Tibial nerve (tissue), 4 donors: ENCODE measurements at regions not wholly inside any gene's neighbourhood (a gene's known extent, or its start where the extent isn't known, plus 50 kb on each side); places are given as distances from the start of the nearest gene placed in this dataset.

Source experiments
- DNase-seq, 2 donors: peaks; one replicate each; pipeline ENCODE4 v3.0.0-alpha.2; 2019; ENCODE audit warnings: low spot score in 2 of 2
- H3K27ac ChIP-seq, 4 donors: fragments of 200-600 bp; sonication (generic) in 3 of 4; one replicate each; pipeline ENCODE4 v1.5.1; 2017 to 2019; ENCODE audit warnings: mild to moderate bottlenecking in 1 of 4
- H3K27me3 ChIP-seq, 2 donors: fragments of 200-600 bp; sonication (generic) in 1 of 2; one replicate each; pipeline versions ENCODE4 v1.5.1 to v1.6.0; 2017 to 2019
- H3K36me3 ChIP-seq, 3 donors: fragments of 200-600 bp; sonication (generic); one replicate each; pipeline ENCODE4 v1.5.1; 2018 to 2019
- H3K4me1 ChIP-seq, 4 donors: fragments of 200-600 bp; sonication (generic) in 3 of 4; one replicate each; pipeline ENCODE4 v1.5.1; 2017 to 2019
- H3K4me3 ChIP-seq, 4 donors: fragments of 200-600 bp; sonication (generic) in 3 of 4; one replicate each; pipeline ENCODE4 v1.5.1; 2017 to 2019; ENCODE audit warnings: mild to moderate bottlenecking in 1 of 4, moderate library complexity in 1 of 4
- H3K9me3 ChIP-seq, 4 donors: fragments of 200-600 bp; sonication (generic) in 3 of 4; one replicate each; pipeline ENCODE4 v1.5.1; 2017 to 2019
- CTCF ChIP-seq, 5 experiments: fragments of 200-600 bp in 3 of 5; fragments of 450-650 bp in 2 of 5; sonication (generic) in 3 of 5; IDR thresholded peaks; one replicate each; pipeline ENCODE4 v1.5.1; 2016 to 2019; ENCODE audit warnings: antibody characterized with exemption in 5 of 5, mild to moderate bottlenecking in 3 of 5, moderate library complexity in 2 of 5
- EP300 ChIP-seq, 2 donors: sonication (generic); formaldehyde crosslinking; IDR thresholded peaks; one replicate each; pipeline ENCODE4 v1.6.1; 2017; ENCODE audit warnings: antibody characterized with exemption in 2 of 2, mild to moderate bottlenecking in 1 of 2
- POLR2A ChIP-seq, 2 donors: fragments of 450-650 bp; IDR thresholded peaks; one replicate each; pipeline ENCODE4 v1.6.1; 2017; ENCODE audit warnings: antibody characterized with exemption in 2 of 2, mild to moderate bottlenecking in 2 of 2, moderate library complexity in 2 of 2
- WGBS, 2 donors: methylation state at CpG; one replicate each; pipeline ENCODE4 v1.1.5; 2018; 5-methylcytosine and 5-hydroxymethylcytosine counted together

- DNase-seq, result no peak
- Histone ChIP-seq H3K27me3 (no peaks in the 10 kb centered on the region), H3K27ac (no peak overlapping the region), H3K4me1 (no peaks in the 10 kb centered on the region), H3K36me3 (no peaks in the 10 kb centered on the region), H3K4me3 (no peak overlapping the region), H3K9me3 (no peaks in the 10 kb centered on the region)
- WGBS, 2 donors, result 81 to 85% methylated on average over 2 of the region's 2 CpGs
- no peak for TF ChIP-seq CTCF (IDR thresholded peaks at IDR 0.05)
- TF ChIP-seq EP300 (IDR thresholded peaks at IDR 0.05), result no peak
- no peak for TF ChIP-seq POLR2A (IDR thresholded peaks at IDR 0.05)
Measured at GRCh38 chr18:1652018-1652417, 747.3 kb downstream of the ADCYAP1 start.

- WGBS, 2 donors, result 90 to 91% methylated on average over 4 of the region's 4 CpGs
- TF ChIP-seq EP300 (IDR thresholded peaks at IDR 0.05), result no peak
- no peak for TF ChIP-seq POLR2A (IDR thresholded peaks at IDR 0.05)
- TF ChIP-seq CTCF (IDR thresholded peaks at IDR 0.05), result no peak
- Histone ChIP-seq H3K27ac (no peak overlapping the region), H3K4me3 (no peak overlapping the region), H3K27me3 (no peaks in the 10 kb centered on the region), H3K9me3 (no peaks in the 10 kb centered on the region), H3K36me3 (no peaks in the 10 kb centered on the region), H3K4me1 (no peaks in the 10 kb centered on the region)
- no peak for DNase-seq
Measured at GRCh38 chr18:1653873-1654272, 749.2 kb downstream of the ADCYAP1 start.

GRCh38 chr18:1657876-1658275 is 753.2 kb downstream of the ADCYAP1 start:
- Histone ChIP-seq H3K27ac (no peak overlapping the region), H3K9me3 (no peaks in the 10 kb centered on the region), H3K36me3 (no peaks in the 10 kb centered on the region), H3K4me3 (no peak overlapping the region), H3K4me1 (no peaks in the 10 kb centered on the region), H3K27me3 (no peaks in the 10 kb centered on the region)
- DNase-seq, result no peak
- WGBS, 2 donors, result 74 to 90% methylated on average over 1 of the region's 1 CpG
- TF ChIP-seq POLR2A (IDR thresholded peaks at IDR 0.05) (no peak), CTCF (IDR thresholded peaks at IDR 0.05) (no peak), EP300 (IDR thresholded peaks at IDR 0.05) (no peak)

GRCh38 chr18:1658908-1659566 is 754.4 kb downstream of the ADCYAP1 start:
- TF ChIP-seq EP300 (IDR thresholded peaks at IDR 0.05), result no peak
- no peak for TF ChIP-seq CTCF (IDR thresholded peaks at IDR 0.05)
- no peak for TF ChIP-seq POLR2A (IDR thresholded peaks at IDR 0.05)
- no peak for DNase-seq
- Histone ChIP-seq H3K9me3 (no peaks in the 10 kb centered on the region), H3K36me3 (no peaks in the 10 kb centered on the region), H3K4me1 (no peaks in the 10 kb centered on the region), H3K4me3 (no peak overlapping the region), H3K27ac (no peak overlapping the region), H3K27me3 (no peaks in the 10 kb centered on the region)
- WGBS, 2 donors, result 39 to 48% methylated on average over 9 of the region's 9 CpGs

GRCh38 chr18:1663879-1664705 is 759.4 kb downstream of the ADCYAP1 start:
- no peaks in the 10 kb centered on the region for H3K4me1 ChIP-seq
- WGBS, 2 donors, result 54 to 56% methylated on average over 12 of the region's 12 CpGs
- no peak overlapping the region for H3K27ac ChIP-seq
- H3K36me3 ChIP-seq, result no peaks in the 10 kb centered on the region
- TF ChIP-seq POLR2A (IDR thresholded peaks at IDR 0.05) (no peak), CTCF (IDR thresholded peaks at IDR 0.05) (peak; percentile 21 to 46 (median 40))
- DNase-seq, result peak; percentile 19 to 58
- no peak overlapping the region for H3K4me3 ChIP-seq
- no peaks in the 10 kb centered on the region for H3K9me3 ChIP-seq
- no peaks in the 10 kb centered on the region for H3K27me3 ChIP-seq
